Activated naive CD4-positive, alpha-beta T cell treated with Interleukin-2 at 50 U/mL for 16 hours (primary cell): ENCODE measurements at regions not wholly inside any gene's neighbourhood (a gene's known extent, or its start where the extent isn't known, plus 50 kb on each side); places are given as distances from the start of the nearest gene placed in this dataset.

ENCODE experiments used
- DNase-seq: peaks from one replicate; pipeline ENCODE4 v3.0.0-alpha.2; 2020

DNA sequence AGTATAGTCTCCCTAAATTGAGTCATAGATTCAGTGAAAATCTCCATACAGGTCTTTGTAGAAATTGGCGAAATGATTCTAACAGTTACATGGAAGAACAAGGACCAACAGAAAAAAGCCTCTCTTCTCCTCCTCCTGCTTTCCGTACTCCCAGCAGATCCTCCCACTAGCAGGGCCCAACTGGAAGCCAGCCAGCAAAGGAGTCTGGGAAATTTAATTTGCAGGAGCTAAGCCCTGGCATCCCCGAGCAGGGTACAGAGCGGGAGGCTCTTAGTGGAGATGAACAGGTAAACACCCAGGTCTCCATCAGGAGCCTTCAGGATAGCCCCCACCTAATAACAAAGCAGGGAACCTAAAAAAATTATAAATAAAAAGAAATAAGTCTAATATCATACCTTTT, 1473.8 kb downstream of the TBC1D22A start:
- DNase-seq: no peak

DNA sequence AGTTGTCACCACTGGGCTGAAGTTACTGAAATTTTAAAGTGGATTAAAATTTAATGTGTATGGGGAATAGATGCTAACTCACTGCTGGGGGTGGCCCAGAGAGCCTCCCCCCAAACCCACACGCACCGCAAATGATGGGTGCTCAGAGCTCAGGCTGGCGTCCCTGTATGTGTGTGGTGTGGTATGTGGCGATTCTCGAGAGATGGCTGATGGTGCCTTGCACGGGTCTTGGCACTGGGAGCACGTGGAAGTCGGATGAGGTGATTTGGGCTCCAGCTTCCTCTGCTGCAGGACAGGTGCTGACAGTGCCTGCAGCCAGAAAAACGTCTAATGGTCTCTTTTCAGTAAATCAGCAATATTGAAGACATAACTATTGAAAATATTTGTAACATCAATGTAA, 1473.3 kb downstream of the TBC1D22A start:
- no peak for DNase-seq

GRCh38 chr22:48234011-48234410, 1471.6 kb downstream of the TBC1D22A start:
- DNase-seq: no peak

DNA sequence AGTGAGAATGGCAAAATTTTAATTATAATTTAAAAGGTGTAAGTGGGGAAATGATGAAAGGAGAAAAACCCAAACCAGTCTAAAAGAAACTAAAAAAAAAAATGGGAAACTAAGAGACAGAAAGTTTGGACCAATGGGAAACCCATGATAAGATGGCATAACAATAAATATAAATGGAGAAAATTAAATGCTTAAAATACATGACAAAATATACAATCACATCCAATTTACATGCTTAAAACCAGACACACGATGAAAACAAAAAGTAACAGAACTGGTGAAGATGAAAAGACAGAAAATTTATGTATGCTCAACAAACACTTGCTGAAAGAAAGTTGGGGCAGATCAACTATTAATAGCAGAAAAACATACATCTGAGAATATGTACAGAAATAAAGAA, 1471.1 kb downstream of the TBC1D22A start:
- no peak for DNase-seq

- DNase-seq: no peak
These were observed 1466.0 kb downstream of the TBC1D22A start for GRCh38 chr22:48228468-48228867.

DNA sequence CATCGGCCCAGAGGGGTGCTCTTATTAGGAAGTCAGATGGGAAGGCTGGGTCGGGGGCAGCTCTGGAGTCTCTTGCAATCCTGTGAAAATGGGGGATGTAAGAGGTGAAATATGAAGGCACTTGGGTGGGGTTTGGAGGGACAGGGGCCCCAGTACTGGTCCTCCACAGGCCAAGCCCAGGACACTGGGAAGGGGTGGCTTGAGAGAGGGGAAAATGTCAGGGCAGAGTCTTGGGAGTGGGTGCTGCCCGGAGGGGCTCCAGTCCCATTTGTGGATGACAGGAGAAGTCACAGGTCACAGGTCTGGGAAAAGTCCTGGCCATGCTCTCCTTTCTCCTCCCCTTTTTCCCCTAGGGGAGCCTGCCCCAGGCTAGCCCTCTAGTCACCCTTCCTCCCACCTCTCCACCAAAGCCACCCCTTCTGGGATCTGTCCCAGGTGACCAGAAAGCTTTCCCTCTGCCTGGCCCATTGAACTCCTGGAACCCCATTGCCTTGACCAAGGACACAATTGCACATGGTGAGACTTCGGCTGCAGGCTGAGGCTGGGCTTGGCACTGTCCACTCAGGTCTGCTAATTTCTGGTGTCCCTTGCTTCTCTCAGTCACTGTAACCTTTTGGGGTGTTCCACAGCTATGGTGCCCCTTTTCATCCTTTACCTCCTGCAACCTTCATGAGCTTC, 1465.0 kb downstream of the TBC1D22A start:
- DNase-seq: no peak

GRCh38 chr22:48226026-48227013, 1463.9 kb downstream of the TBC1D22A start:
- DNase-seq: no peak

GRCh38 chr22:48224332-48224731, 1461.9 kb downstream of the TBC1D22A start:
- no peak for DNase-seq

DNA sequence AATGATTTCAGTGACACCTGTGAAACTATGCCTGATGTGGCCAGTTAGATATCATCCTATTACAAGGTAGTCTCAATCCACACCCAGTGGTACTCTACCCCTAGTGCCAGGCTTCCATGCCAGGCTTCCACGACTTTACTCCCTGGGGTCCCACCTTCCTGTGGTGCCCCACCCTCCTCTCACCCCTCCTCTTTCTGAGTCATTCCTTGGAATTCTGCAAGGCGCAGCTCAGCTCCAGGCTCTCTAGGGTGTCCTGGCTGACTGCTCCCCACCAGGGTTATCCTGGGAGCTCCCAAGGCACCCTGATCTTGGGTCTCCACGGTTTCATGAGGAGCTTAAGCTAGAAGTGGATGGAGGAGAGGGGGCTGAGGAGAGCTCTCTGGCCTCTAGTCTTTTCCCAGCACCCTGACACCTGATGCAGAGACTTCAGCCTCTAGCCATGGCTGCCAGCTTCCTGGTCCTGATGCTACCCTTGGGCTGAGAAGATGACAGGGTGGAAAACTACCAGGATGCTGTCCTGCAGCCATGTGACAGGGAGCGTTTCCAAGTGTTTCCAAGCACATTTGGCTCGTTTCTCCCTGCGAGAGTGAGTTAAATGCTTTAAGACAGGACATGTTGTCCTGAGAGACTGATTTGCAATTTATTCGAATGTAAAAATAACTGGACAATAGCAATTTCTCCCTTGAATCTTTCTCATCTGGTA, 1461.2 kb downstream of the TBC1D22A start:
- no peak for DNase-seq

DNA sequence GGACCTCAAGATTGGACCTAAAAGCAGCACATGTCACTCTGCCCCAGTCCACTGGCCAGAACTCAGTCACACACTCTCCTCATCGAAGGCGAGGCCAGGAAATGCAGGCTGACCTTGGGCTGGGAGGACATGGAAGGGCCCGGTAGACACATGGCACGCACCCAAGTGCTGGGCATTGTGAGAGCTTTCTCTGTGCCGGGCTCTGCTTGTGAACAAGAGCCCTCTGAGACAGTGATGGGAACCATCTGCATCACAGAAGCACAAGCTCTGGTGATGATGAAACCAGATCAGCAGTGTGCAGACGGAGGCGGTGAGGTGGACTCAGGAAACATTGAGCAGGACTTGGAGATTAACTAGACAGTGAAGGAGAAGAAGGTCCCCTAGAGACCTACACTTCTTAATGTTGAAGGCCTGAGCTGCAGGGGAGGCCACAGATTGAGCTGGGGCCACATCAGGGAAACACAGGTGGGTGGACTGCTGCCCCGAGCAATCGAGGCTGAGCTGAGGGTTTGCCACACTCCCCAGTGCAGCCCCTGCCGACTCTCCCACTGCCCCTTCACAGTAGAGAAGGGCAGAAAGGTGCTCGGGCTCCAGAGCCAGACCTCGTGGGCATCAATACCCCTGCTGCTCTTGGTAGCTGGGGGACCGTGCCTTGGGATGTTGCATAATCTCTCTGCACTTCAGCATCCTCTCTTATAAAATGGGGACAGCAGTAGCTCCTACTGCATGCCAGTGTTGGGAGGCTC, 1460.5 kb downstream of the TBC1D22A start:
- DNase-seq: no peak

DNA sequence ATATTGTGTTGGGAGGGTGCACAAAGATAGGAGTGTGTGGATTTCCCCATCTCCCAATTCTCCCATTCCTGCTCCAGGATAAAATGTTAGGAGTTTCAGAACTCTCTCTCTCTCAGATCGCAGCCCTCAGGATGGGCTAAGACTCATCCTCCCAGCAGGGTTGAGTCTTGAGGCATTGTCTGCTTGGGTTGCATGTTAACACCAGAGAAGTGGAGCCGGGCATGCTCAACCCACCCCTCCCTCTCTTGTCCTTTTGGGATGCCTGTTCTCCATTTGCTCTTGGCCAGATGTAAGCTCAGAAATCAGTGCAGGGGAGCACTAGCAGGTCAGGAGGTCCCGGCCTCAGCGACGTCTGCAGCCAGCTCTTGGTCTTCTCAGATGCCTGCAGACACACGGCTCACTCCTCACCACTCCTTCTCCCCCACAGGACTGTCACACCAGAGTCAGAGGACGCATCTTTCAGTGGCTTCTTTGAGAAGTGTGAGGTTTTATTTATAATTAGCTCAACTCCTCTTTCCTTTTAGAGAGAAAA, 1456.5 kb downstream of the TBC1D22A start:
- no peak for DNase-seq

DNA sequence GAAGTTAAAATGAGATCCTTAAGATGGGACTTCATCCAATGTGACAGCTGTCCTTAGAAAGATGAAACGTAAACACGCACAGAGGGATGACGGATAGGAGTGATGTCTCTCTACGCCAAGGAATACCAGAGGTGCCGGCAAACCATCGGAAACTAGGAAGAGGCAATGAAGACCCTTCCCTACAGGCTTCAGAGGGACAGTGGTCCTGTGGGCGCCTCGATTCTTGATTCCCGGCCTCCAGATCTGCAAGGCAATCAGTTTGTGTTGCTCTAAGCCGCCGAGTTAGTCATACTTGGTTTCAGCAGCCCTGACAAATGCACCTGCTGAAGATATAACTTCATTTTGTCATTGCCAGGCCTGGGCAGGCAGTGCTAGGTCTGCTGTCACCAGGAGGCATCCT, 1455.1 kb downstream of the TBC1D22A start:
- DNase-seq: no peak

- no peak for DNase-seq
These were observed 1450.3 kb downstream of the TBC1D22A start for GRCh38 chr22:48212727-48213126.

GRCh38 chr22:48210812-48211211, 1448.4 kb downstream of the TBC1D22A start:
- no peak for DNase-seq

- no peak for DNase-seq
These were observed 1447.7 kb downstream of the TBC1D22A start for GRCh38 chr22:48210198-48210580.

DNA sequence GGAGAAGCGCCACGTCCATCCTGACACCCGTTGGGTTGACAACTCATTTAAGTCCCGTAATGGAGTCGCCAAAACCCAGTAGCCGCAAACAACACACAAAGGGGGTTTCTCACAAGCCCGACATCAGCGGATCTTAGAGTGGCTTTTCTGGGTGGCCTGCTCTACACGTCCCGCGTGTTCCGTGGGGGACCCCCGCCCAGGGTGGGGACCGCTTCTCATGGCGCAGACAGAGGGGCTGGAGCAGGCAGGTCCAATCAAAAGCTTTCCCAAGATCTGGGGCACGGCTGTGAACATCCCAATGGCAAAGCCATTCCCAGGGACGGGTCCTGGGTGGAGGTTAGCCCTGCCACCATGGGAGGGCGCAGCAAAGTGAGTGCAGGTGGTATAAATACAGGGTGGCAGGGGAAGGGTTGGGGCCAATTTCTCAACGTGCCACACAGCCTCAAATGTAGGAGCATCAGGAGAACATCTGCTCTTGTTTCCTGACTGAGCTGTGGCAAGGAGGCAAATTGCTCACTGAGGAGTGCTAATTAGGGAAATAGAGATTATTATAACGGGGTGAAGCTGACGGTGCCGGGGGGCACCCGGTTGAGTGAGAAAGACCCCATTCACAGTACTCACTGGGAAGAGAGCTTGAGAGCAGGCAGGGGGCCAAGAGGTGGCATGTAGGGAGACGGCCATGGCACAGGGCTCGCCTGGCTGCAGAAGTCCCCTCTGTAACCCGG, 1447.2 kb downstream of the TBC1D22A start:
- no peak for DNase-seq

DNA sequence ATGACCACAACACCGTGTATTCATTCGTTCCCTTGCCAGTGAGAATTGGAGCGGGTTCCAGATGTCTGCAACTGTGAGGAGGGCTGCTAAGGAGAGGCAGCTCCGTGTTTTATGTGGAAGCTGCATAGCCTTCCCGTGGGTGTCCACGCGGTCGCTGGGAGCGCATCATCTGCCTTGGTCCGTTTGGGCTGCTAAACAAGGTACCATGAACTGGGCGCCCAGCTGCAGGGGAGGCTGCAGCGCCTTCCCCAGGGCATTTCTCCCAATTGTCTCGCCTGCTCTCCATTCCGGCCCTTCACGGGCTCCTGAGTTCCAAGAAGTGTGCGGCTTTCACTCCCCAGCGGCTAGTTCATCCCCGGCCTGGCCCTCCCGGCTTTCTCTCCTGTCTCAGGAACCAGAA, 1446.4 kb downstream of the TBC1D22A start:
- DNase-seq: no peak

GRCh38 chr22:48207919-48208535, 1445.6 kb downstream of the TBC1D22A start:
- no peak for DNase-seq

DNA sequence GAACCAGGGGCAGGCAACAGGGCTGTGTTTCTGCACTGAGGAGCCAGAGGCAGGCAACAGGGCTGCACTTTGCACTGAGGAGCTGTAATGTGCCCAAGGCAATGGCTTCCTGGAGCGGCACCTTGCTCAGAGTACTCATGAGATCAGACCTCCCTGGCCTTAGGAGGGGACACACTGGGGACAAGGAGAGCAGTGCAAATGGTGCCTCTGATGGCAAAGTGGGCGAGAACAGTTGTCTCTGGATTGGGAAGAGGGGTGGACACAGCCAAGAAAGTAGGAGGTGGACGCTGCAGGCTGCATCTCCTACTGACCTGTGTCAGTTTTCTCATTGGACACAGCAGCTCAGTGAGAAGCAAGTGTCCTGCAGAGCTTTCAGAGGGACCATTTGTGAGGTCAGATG, 1443.3 kb downstream of the TBC1D22A start:
- no peak for DNase-seq

- no peak for DNase-seq
These were observed 1442.7 kb downstream of the TBC1D22A start for GRCh38 chr22:48205161-48205560.

DNA sequence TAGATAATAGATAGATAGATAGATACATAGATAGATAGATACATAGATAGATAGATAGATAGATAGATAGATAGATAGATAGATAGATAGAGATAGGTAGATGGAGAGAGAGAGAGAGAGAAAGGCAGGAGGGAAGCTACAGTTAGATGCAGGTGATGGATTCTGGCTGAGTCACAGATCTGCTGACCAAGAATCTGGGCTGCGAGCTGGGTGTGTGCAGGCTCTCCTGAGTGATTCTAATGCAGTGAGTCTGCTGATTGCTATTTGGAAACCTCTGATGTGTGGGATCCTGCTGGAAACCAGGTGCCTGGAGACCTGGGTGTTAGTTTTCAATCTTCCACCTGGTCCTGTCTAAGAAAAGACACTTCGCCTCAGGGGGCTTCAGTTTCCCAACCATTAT, 1441.8 kb downstream of the TBC1D22A start:
- no peak for DNase-seq
